ENCODE measurements at regions not wholly inside any gene's neighbourhood (a gene's known extent, or its start where the extent isn't known, plus 50 kb on each side); places are given as distances from the start of the nearest gene placed in this dataset.

DNA sequence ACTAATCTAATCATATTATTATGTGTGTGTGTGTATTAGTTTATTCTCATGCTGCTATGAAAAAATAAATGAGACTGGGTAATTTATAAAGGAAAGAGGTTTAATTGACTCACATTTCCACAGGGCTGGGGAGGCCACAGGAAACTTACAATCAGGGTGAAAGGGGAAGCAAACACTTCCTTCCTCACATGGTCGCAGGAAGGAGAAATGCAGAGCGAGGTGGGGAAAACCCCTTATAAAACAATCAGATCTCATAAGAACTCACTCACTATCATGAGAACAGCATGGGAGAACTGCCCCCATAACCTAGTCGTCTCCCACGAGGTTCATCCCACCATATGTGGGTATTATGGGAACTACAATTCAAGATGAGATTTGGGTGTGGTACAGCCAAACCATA, 190.9 kb upstream of the TAPT1 start:
- TF ChIP-seq, protein P1, sequence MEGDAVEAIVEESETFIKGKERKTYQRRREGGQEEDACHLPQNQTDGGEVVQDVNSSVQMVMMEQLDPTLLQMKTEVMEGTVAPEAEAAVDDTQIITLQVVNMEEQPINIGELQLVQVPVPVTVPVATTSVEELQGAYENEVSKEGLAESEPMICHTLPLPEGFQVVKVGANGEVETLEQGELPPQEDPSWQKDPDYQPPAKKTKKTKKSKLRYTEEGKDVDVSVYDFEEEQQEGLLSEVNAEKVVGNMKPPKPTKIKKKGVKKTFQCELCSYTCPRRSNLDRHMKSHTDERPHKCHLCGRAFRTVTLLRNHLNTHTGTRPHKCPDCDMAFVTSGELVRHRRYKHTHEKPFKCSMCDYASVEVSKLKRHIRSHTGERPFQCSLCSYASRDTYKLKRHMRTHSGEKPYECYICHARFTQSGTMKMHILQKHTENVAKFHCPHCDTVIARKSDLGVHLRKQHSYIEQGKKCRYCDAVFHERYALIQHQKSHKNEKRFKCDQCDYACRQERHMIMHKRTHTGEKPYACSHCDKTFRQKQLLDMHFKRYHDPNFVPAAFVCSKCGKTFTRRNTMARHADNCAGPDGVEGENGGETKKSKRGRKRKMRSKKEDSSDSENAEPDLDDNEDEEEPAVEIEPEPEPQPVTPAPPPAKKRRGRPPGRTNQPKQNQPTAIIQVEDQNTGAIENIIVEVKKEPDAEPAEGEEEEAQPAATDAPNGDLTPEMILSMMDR (IDR thresholded peaks at IDR 0.05) = no peak
- TF ChIP-seq POLR2A (IDR thresholded peaks at IDR 0.05) = no peak

Measured in lower leg skin (tissue), 3 donors.